GM21723 (cell line): ENCODE measurements at regions not wholly inside any gene's neighbourhood (a gene's known extent, or its start where the extent isn't known, plus 50 kb on each side); places are given as distances from the start of the nearest gene placed in this dataset.

ENCODE experiments used
- ATAC-seq: cut with Tn5 transposase; IDR thresholded peaks from one replicate; pipeline ENCODE4 v1.9.1; 2021; ENCODE audit warnings: mild to moderate bottlenecking, moderate library complexity; ENCODE audit not compliant: unreplicated experiment

DNA sequence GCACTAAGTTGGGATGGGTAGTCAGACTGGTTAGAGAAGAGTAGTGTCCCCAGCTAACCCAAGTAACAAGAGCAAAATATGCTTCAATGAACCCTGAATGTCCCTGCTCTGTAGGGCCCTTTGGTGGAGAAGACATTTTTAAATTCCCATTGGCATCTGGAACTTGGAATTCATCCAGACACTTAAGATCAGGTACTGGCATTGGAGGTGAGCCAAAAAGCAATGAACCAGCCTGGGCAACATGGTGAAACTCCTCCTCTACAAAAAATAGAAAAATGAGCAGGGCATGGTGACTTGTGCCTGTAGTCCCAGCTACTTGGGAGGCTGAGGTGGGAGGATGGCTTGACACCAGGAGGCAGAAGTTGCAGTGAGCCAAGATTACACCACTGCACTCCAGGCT is 58.9 kb upstream of the ZNF618 start:
- ATAC-seq = no peak

DNA sequence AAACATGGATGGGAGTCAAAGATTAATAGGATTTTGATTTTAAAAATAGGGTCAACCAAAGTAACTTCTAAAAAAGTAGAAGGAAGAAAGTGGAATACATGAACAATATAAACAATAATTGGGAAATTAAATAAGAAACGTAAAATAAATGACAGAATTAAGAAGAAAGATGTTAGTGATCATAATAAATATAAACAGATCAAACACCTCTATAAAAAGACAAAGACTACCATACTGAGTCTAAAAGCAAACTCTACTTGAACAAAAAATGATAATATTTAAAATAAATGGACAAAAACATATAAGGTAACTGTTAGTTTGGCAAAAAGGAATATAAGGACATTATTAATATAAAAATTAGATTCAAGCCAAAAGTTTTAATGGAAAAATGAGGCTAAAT is 57.7 kb upstream of the ZNF618 start:
- ATAC-seq = no peak

GRCh38 chr9:113822315-113822714 is 53.8 kb upstream of the ZNF618 start:
- no peak for ATAC-seq

- ATAC-seq = no peak
Observed at GRCh38 chr9:113823421-113823820, 52.7 kb upstream of the ZNF618 start.
